HUES64 (cell line): ENCODE measurements at regions not wholly inside any gene's neighbourhood (a gene's known extent, or its start where the extent isn't known, plus 50 kb on each side); places are given as distances from the start of the nearest gene placed in this dataset.

Experiments used
- H3K27ac ChIP-seq: 2 replicates; pipeline ENCODE4 v1.7.0; 2013; ENCODE audit warnings: low read depth, low read length, inconsistent platforms
- H3K27me3 ChIP-seq: 2 replicates; pipeline ENCODE4 v1.6.1; 2013; ENCODE audit warnings: mild to moderate bottlenecking, low read length; ENCODE audit not compliant: insufficient read depth
- H3K36me3 ChIP-seq: 2 replicates; pipeline ENCODE4 v1.6.1; 2013; ENCODE audit warnings: mild to moderate bottlenecking, low read length; ENCODE audit not compliant: insufficient read depth
- H3K4me1 ChIP-seq: 2 replicates; pipeline ENCODE4 v1.6.1; 2013; ENCODE audit warnings: mild to moderate bottlenecking, low read length, moderate library complexity; ENCODE audit not compliant: insufficient read depth
- H3K4me3 ChIP-seq: 2 replicates; pipeline ENCODE4 v1.5.1; 2013; ENCODE audit warnings: mild to moderate bottlenecking, low read length, moderate library complexity
- H3K9ac ChIP-seq: 2 replicates; pipeline ENCODE4 v1.6.1; 2013; ENCODE audit warnings: mild to moderate bottlenecking, low read depth, low read length
- H3K9me3 ChIP-seq: 2 replicates; pipeline ENCODE4 v1.6.1; 2013; ENCODE audit warnings: low read depth, low read length; ENCODE audit not compliant: insufficient read depth
- WGBS: fragments of 150-250, 120-280 bp; methylation state at CpG from one replicate; pipeline ENCODE4 v1.1.7; 2013; ENCODE audit warnings: missing lambda C conversion rate; 5-methylcytosine and 5-hydroxymethylcytosine counted together

GRCh38 chr13:48844676-48845075 is 131.0 kb upstream of the FNDC3A start:
- H3K9ac ChIP-seq = no peak overlapping the region
- no peak overlapping the region for H3K4me3 ChIP-seq
- peaks cover 11% of the 10 kb centered on the region; the same call in 1 of the 2 replicates for H3K4me1 ChIP-seq
- no peaks in the 10 kb centered on the region for H3K27me3 ChIP-seq
- no peak overlapping the region for H3K27ac ChIP-seq
- 86% methylated on average over 2 of the region's 2 CpGs for WGBS
- H3K9me3 ChIP-seq = no peaks in the 10 kb centered on the region
- no peaks in the 10 kb centered on the region for H3K36me3 ChIP-seq

DNA sequence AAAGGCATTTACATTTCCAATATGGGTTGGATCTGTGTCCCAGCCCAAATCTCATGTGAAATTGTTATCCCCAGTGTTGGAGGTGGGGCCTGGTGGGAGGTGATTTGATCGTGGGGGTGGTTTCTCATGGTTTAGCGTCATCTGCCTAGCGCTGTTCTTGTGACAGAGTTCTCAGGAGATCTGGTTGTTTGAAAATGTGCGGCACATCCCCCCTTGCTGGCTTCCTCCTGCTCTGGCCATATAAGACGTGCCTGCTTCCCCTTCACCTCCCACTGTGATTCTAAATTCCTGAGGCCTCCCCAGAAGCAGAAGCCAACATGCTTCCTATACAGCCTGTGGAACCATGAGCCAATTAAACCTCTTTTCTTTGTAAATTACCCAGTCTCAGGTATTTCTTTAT is 126.2 kb upstream of the FNDC3A start:
- H3K36me3 ChIP-seq = no peaks in the 10 kb centered on the region
- no peak overlapping the region for H3K9ac ChIP-seq
- H3K4me3 ChIP-seq = no peak overlapping the region
- H3K27ac ChIP-seq = no peak overlapping the region
- H3K9me3 ChIP-seq = no peaks in the 10 kb centered on the region
- peaks cover 18% of the 10 kb centered on the region for H3K4me1 ChIP-seq
- WGBS = 74% methylated on average over 5 of the region's 5 CpGs
- no peaks in the 10 kb centered on the region for H3K27me3 ChIP-seq

- WGBS = 86% methylated on average over 2 of the region's 2 CpGs
- no peaks in the 10 kb centered on the region for H3K36me3 ChIP-seq
Observed at GRCh38 chr13:48851707-48852106, 124.0 kb upstream of the FNDC3A start.

GRCh38 chr13:48852911-48853727 is 122.6 kb upstream of the FNDC3A start:
- no peak overlapping the region for H3K9ac ChIP-seq
- peaks cover 18% of the 10 kb centered on the region for H3K4me1 ChIP-seq
- 94% methylated on average over 8 of the region's 8 CpGs for WGBS
- no peaks in the 10 kb centered on the region for H3K9me3 ChIP-seq
- H3K27me3 ChIP-seq = no peaks in the 10 kb centered on the region
- H3K4me3 ChIP-seq = no peak overlapping the region
- no peaks in the 10 kb centered on the region for H3K36me3 ChIP-seq
- no peak overlapping the region for H3K27ac ChIP-seq

More at GRCh38 chr13:48851707-48852106, 124.0 kb upstream of the FNDC3A start:
- H3K4me1 ChIP-seq = peaks cover 18% of the 10 kb centered on the region
- no peak overlapping the region for H3K4me3 ChIP-seq
- H3K9ac ChIP-seq = no peak overlapping the region
- no peaks in the 10 kb centered on the region for H3K27me3 ChIP-seq
- H3K9me3 ChIP-seq = no peaks in the 10 kb centered on the region
- no peak overlapping the region for H3K27ac ChIP-seq

GRCh38 chr13:48853728-48854102 is 122.0 kb upstream of the FNDC3A start:
- Histone ChIP-seq H3K27me3 (no peaks in the 10 kb centered on the region), H3K9ac (no peak overlapping the region), H3K27ac (no peak overlapping the region), H3K4me1 (peaks cover 21% of the 10 kb centered on the region), H3K36me3 (no peaks in the 10 kb centered on the region), H3K4me3 (no peak overlapping the region), H3K9me3 (no peaks in the 10 kb centered on the region)
- 92% methylated on average over 4 of the region's 5 CpGs for WGBS

GRCh38 chr13:48857576-48857975 is 118.1 kb upstream of the FNDC3A start:
- no peak overlapping the region for H3K4me3 ChIP-seq
- H3K9ac ChIP-seq = no peak overlapping the region
- H3K9me3 ChIP-seq = no peaks in the 10 kb centered on the region
- 95% methylated on average over 4 of the region's 4 CpGs for WGBS
- no peak overlapping the region for H3K27ac ChIP-seq
- H3K4me1 ChIP-seq = peaks cover 24% of the 10 kb centered on the region
- no peaks in the 10 kb centered on the region for H3K36me3 ChIP-seq
- H3K27me3 ChIP-seq = no peaks in the 10 kb centered on the region

DNA sequence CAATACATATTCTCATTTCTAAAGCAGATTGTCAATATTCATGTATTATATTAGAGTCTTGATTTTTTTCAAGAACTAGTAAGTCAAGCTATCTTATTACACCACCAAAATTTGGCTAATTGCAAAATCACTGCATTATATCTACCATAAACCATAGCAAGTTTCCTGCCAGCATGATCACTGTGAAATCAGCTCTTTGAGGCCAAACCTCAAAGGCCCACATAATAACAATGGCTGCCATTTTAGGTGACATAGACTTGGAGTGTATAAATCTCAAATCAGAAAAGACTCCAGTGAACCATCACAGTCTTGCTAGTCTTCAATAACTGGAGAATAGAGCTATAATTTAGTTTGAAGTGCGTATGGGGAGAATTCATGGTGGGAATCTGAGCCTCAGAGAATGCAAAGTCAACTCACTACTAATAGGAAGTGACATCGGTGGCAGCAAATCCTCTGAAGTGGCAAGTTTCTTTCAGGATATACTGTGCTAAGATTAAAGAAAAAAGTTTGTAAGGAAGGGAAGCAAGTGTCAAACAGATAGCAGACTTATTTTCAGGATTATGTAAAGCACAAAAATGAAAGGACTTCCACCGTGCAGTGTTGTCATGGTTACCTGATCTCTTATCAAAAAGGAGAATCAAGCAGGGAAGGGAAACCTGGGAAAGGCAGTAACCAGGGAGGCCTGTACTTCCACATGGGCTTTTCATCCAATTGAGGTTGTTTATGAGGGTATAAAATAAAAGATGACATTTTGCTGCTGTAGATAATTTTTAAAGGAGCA is 117.4 kb upstream of the FNDC3A start:
- no peaks in the 10 kb centered on the region for H3K27me3 ChIP-seq
- H3K9me3 ChIP-seq = no peaks in the 10 kb centered on the region
- 80% methylated on average over 3 of the region's 3 CpGs for WGBS
- no peak overlapping the region for H3K4me3 ChIP-seq
- no peak overlapping the region for H3K9ac ChIP-seq
- H3K27ac ChIP-seq = no peak overlapping the region
- peaks cover 24% of the 10 kb centered on the region for H3K4me1 ChIP-seq
- H3K36me3 ChIP-seq = no peaks in the 10 kb centered on the region

- H3K4me1 ChIP-seq = peaks cover 24% of the 10 kb centered on the region
- no peak overlapping the region for H3K4me3 ChIP-seq
- no peak overlapping the region for H3K27ac ChIP-seq
- H3K9ac ChIP-seq = no peak overlapping the region
- H3K36me3 ChIP-seq = no peaks in the 10 kb centered on the region
- H3K9me3 ChIP-seq = no peaks in the 10 kb centered on the region
- H3K27me3 ChIP-seq = no peaks in the 10 kb centered on the region
- 57% methylated on average over 3 of the region's 3 CpGs for WGBS
Observed at GRCh38 chr13:48859272-48860105, 116.2 kb upstream of the FNDC3A start.

- WGBS = no CpG with 5 or more reads among the region's 1 CpG
- H3K36me3 ChIP-seq = no peaks in the 10 kb centered on the region
- H3K9me3 ChIP-seq = no peaks in the 10 kb centered on the region
- no peak overlapping the region for H3K4me3 ChIP-seq
- H3K27ac ChIP-seq = no peak overlapping the region
- peaks cover 24% of the 10 kb centered on the region for H3K4me1 ChIP-seq
- H3K9ac ChIP-seq = no peak overlapping the region
- no peaks in the 10 kb centered on the region for H3K27me3 ChIP-seq
Observed at GRCh38 chr13:48860364-48860763, 115.3 kb upstream of the FNDC3A start.

DNA sequence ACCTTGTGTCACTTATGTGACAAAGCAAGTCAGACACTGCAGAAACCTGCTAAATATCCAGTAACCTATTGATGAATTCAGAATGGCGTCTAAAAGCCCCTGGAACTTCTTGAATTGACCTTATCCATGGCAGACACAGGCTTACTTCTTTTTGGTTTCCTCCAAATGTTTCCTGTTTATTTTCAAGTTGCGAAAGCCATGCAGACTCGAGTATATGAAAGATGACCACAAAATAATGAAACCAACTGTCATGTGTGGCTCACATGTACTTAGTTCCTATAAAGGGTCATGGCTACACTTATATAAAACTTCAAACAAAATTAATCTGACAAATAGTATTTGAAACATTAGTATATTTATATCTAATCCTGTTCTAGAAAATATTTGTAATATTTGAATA is 113.1 kb upstream of the FNDC3A start:
- Histone ChIP-seq H3K27me3 (no peaks in the 10 kb centered on the region), H3K27ac (no peak overlapping the region), H3K9ac (no peak overlapping the region), H3K36me3 (no peaks in the 10 kb centered on the region), H3K4me3 (no peak overlapping the region), H3K4me1 (peaks cover 24% of the 10 kb centered on the region), H3K9me3 (no peaks in the 10 kb centered on the region)
- 98% methylated on average over 3 of the region's 3 CpGs for WGBS

- H3K9me3 ChIP-seq = no peaks in the 10 kb centered on the region
- peaks cover 17% of the 10 kb centered on the region for H3K4me1 ChIP-seq
- H3K4me3 ChIP-seq = no peak overlapping the region
- H3K9ac ChIP-seq = no peak overlapping the region
- no peaks in the 10 kb centered on the region for H3K27me3 ChIP-seq
- no peak overlapping the region for H3K27ac ChIP-seq
- no peaks in the 10 kb centered on the region for H3K36me3 ChIP-seq
Observed at GRCh38 chr13:48864100-48864499, 111.6 kb upstream of the FNDC3A start.
